ENCODE measurements at regions not wholly inside any gene's neighbourhood (a gene's known extent, or its start where the extent isn't known, plus 50 kb on each side); places are given as distances from the start of the nearest gene placed in this dataset.

- no peaks in the 10 kb centered on the region for H3K36me3 ChIP-seq
- TF ChIP-seq CTCF (IDR thresholded peaks at IDR 0.05), result no peak
- 93 to 94% methylated on average over 8 of the region's 8 CpGs for WGBS, 2 donors
- peaks cover 0 to 22% (median 8%) of the 10 kb centered on the region in 9 donors for H3K4me1 ChIP-seq
- ATAC-seq (no peak), DNase-seq (no peak)
- no peaks in the 10 kb centered on the region for H3K27me3 ChIP-seq
- intact Hi-C loops (cut with DNase I), result no loop called here
- H3K27ac ChIP-seq, result no peak overlapping the region
- no peaks in the 10 kb centered on the region for H3K9me3 ChIP-seq
- H3K4me3 ChIP-seq, result no peak overlapping the region
Observed at GRCh38 chr10:79007018-79007417, 61.7 kb upstream of the ZMIZ1 start.

- H3K4me3 ChIP-seq, result no peak overlapping the region
- TF ChIP-seq CTCF (IDR thresholded peaks at IDR 0.05), result no peak
- peaks cover 0 to 22% (median 8%) of the 10 kb centered on the region in 9 donors for H3K4me1 ChIP-seq
- no peaks in the 10 kb centered on the region for H3K36me3 ChIP-seq
- no peaks in the 10 kb centered on the region for H3K27me3 ChIP-seq
- intact Hi-C loops (cut with DNase I), result no loop called here
- no peak overlapping the region for H3K27ac ChIP-seq
- no peaks in the 10 kb centered on the region for H3K9me3 ChIP-seq
- DNase-seq (no peak), ATAC-seq (peak in 3 of 8 donors; percentile 35 to 59 (median 43))
- 70% methylated on average over 5 of the region's 5 CpGs for whole genome bisulfite sequencing, 2 donors
Observed at GRCh38 chr10:79007421-79008319, 61.1 kb upstream of the ZMIZ1 start.

GRCh38 chr10:79009145-79009544, 59.6 kb upstream of the ZMIZ1 start:
- no peak overlapping the region for H3K4me3 ChIP-seq
- peaks cover 0 to 10% (median 3%) of the 10 kb centered on the region in 9 donors for H3K4me1 ChIP-seq
- ATAC-seq, result no peak
- H3K27me3 ChIP-seq, result no peaks in the 10 kb centered on the region
- intact Hi-C loops (cut with DNase I), result no loop called here
- no peak for DNase-seq
- no peak overlapping the region for H3K27ac ChIP-seq
- H3K9me3 ChIP-seq, result no peaks in the 10 kb centered on the region
- no peaks in the 10 kb centered on the region for H3K36me3 ChIP-seq
- WGBS, 2 donors, result 92 to 93% methylated on average over 5 of the region's 5 CpGs
- no peak for TF ChIP-seq CTCF (IDR thresholded peaks at IDR 0.05)

GRCh38 chr10:79012567-79012966, 56.2 kb upstream of the ZMIZ1 start:
- H3K27me3 ChIP-seq, result no peaks in the 10 kb centered on the region
- peaks cover 0 to 7% (median 0%) of the 10 kb centered on the region in 9 donors for H3K4me1 ChIP-seq
- no peak overlapping the region for H3K27ac ChIP-seq
- WGBS, 2 donors, result 94 to 95% methylated on average over 4 of the region's 4 CpGs
- TF ChIP-seq CTCF (IDR thresholded peaks at IDR 0.05), result no peak
- H3K36me3 ChIP-seq, result no peaks in the 10 kb centered on the region
- peaks cover 0 to 2% (median 0%) of the 10 kb centered on the region in 11 donors for H3K9me3 ChIP-seq
- intact Hi-C loops (cut with DNase I), result no loop called here
- DNase-seq, result no peak
- no peak overlapping the region for H3K4me3 ChIP-seq
- no peak for ATAC-seq
